Body of pancreas (tissue), 4 donors: ENCODE measurements at regions not wholly inside any gene's neighbourhood (a gene's known extent, or its start where the extent isn't known, plus 50 kb on each side); places are given as distances from the start of the nearest gene placed in this dataset.

Experiments
- CTCF ChIP-seq, 7 experiments: fragments of 450-650 bp in 4 of 7; fragments of 200-600 bp in 3 of 7; sonication (generic) in 3 of 7; IDR thresholded peaks; one replicate each; pipeline ENCODE4 v1.5.1; 2016 to 2019; ENCODE audit warnings: antibody characterized with exemption in 7 of 7
- POLR2A ChIP-seq, 3 donors: fragments of 450-650 bp; IDR thresholded peaks; one replicate each; pipeline ENCODE4 v1.6.1; 2016; ENCODE audit warnings: antibody characterized with exemption in 3 of 3, mild to moderate bottlenecking in 2 of 3

- TF ChIP-seq CTCF (IDR thresholded peaks at IDR 0.05) (no peak), POLR2A (IDR thresholded peaks at IDR 0.05) (no peak)
These were observed 689.5 kb downstream of the VRK1 start for GRCh38 chr14:97486601-97487120.
